Activated CD4-positive, alpha-beta memory T cell treated with anti-CD3 and anti-CD28 coated beads for 36 hours (primary cell): ENCODE measurements at regions not wholly inside any gene's neighbourhood (a gene's known extent, or its start where the extent isn't known, plus 50 kb on each side); places are given as distances from the start of the nearest gene placed in this dataset.
A peak's percentile ranks its signal among the peaks of the same experiment; 100 is the strongest.
"Not testable (repeated sequence)": the region's sequence is repeated elsewhere in the genome, so short reads cannot be mapped to it uniquely, and the experiment has no call there.

Experiments used
- CTCF ChIA-PET: fragments of 350-600 bp; sonication (Branson Sonifier 250); formaldehyde crosslinking; loops from one replicate; lab custom pipeline; 2021; ENCODE audit warnings: antibody characterized with exemption, inconsistent platforms; lab: Charles Lee
- POLR2A ChIA-PET: fragments of 350-600 bp; sonication (Branson Sonifier 250); formaldehyde crosslinking; loops from one replicate; lab custom pipeline; 2021; ENCODE audit warnings: antibody characterized with exemption; lab: Charles Lee
- DNase-seq: peaks from one replicate; pipeline ENCODE4 v3.0.0-alpha.2; 2020
- H3K27ac Mint-ChIP-seq: one replicate; pipeline ENCODE4 v1.8.0; 2021; ENCODE audit warnings: mixed read lengths
- H3K27me3 Mint-ChIP-seq: one replicate; pipeline ENCODE4 v1.8.0; 2021; ENCODE audit warnings: mixed read lengths
- H3K36me3 Mint-ChIP-seq: one replicate; pipeline ENCODE4 v1.8.0; 2021; ENCODE audit warnings: mixed read lengths
- H3K4me1 Mint-ChIP-seq: one replicate; pipeline ENCODE4 v1.8.0; 2021; ENCODE audit warnings: low read depth, mixed read lengths
- H3K4me3 Mint-ChIP-seq: one replicate; pipeline ENCODE4 v1.8.0; 2021; ENCODE audit warnings: mild to moderate bottlenecking, mixed read lengths
- H3K9me3 Mint-ChIP-seq: one replicate; pipeline ENCODE4 v1.8.0; 2021; ENCODE audit warnings: mixed read lengths
- intact Hi-C: fragments of 100-400 bp; cut with micrococcal nuclease; formaldehyde crosslinking; loops from one replicate; pipeline ENCODE4 v1.15.1; 2023

DNA sequence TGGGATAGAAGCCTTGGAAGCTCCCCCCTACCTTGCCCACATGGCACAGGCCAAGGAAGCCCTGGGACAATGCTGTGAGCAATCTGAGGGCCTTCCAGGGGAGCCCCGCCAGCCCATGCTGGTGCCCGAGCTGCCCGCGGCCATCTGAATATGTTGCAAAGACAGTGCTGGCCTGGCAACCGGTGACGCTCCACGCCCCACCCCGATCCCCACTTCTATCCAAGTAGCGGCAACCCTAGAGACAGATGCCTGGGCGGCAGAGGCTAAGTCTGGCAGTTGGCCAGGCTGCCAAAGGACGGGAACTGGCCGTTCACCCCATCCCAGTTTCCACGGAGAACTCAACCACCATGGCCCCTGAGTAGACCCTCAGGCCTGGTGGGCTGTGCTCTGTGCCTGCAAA, 1214.9 kb downstream of the FOXD4L5 start:
- POLR2A ChIA-PET, H3K4me1 Mint-ChIP-seq, CTCF ChIA-PET, H3K27me3 Mint-ChIP-seq, H3K4me3 Mint-ChIP-seq, DNase-seq, intact Hi-C loops, H3K36me3 Mint-ChIP-seq, H3K27ac Mint-ChIP-seq, H3K9me3 Mint-ChIP-seq: not testable (repeated sequence)

DNA sequence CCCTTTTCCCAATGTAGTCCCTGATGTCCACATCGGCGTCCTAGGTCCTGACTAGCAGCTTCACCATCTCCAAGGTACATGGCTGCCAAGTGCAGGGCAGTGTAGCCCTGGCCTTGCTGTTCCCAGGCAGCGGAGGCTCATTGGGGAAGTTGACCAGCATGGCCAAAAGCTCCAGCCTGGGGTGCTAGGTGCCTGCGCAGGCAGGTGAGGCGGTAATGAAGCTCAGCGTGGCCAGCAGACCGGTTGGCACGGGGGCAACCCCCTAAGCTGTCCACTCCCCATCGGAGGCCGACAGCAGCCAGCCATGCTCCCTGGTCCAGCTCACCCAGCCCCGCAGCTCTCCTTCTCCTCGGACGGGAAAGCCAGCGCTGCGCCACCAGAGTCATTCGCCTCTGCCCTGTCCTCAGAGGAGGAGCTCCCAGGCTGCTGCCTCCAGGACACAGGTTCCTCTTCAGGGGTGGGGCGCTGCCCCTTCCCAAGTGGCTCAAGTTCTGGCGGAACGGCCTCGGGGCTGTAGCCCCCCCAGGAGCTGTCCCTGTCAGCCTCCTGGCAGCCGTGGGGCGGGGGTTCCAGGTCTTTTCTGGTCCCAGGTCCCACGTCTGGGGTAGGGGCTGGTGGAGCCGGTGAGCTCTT, 1218.2 kb downstream of the FOXD4L5 start:
- Mint-ChIP-seq H3K36me3 (peaks cover 1% of the 10 kb centered on the region), H3K27me3 (no peaks in the 10 kb centered on the region), H3K4me3 (no peak overlapping the region), H3K4me1 (no peaks in the 10 kb centered on the region), H3K9me3 (peaks cover 6% of the 10 kb centered on the region), H3K27ac (no peak overlapping the region)
- ChIA-PET CTCF (no interaction called here), POLR2A (no interaction called here)
- intact Hi-C loops: no loop called here
- DNase-seq: no peak

DNA sequence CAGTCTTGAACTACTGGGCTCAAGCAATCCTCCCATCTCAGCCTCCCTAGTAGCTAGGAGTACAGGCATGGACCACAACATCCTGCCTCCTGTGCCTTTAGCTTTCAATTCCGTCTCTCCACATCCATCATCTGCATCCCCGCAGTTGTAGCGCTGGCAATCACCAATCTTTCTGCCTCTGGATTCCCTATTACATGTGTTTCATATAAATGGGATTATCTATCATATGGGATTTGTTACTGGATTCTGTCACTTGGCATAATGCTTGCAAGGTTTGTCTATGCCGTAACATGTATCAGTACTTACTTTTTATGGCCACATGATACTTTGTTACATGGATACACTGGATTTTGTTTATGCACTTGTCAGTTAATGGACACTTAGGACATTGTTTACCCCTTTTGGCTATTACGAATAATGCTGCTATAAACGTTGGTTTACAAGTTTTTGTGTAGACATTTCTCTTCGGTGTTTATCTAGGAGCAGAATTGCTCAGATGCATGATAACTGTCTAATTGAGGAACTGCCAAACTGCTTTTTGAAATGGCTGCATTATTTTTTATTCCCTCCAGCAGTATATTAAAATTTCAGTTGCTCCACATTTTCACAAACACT, 1223.9 kb downstream of the FOXD4L5 start:
- ChIA-PET CTCF (no interaction called here), POLR2A (no interaction called here)
- peaks cover 2% of the 10 kb centered on the region for H3K9me3 Mint-ChIP-seq
- no peak for DNase-seq
- H3K4me1 Mint-ChIP-seq: no peaks in the 10 kb centered on the region
- H3K27ac Mint-ChIP-seq: no peak overlapping the region
- peaks cover 1% of the 10 kb centered on the region for H3K36me3 Mint-ChIP-seq
- no peak overlapping the region for H3K4me3 Mint-ChIP-seq
- intact Hi-C loops: no loop called here
- no peaks in the 10 kb centered on the region for H3K27me3 Mint-ChIP-seq

DNA sequence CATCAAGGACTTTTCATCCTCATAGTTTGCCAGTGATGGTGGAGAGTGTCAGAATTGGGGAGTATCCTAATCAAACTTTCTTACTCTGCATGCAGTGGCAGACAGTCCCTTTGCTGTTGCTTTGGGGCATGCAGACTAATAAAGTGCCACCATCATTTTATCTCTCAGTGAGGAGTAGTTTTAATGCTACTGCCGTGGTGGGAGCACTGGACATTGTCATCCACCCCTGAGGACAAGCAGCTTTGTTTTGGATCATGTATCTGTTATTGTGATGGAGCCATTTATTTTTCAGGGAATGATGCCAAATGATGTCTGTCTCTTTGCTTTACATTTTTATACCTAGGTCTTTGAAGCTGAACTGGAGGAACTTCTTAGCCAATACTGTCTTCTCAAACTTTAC, 1226.9 kb downstream of the FOXD4L5 start:
- H3K4me3 Mint-ChIP-seq, POLR2A ChIA-PET, H3K9me3 Mint-ChIP-seq, H3K27me3 Mint-ChIP-seq, CTCF ChIA-PET, intact Hi-C loops, H3K4me1 Mint-ChIP-seq, H3K36me3 Mint-ChIP-seq, H3K27ac Mint-ChIP-seq, DNase-seq: not testable (repeated sequence)

DNA sequence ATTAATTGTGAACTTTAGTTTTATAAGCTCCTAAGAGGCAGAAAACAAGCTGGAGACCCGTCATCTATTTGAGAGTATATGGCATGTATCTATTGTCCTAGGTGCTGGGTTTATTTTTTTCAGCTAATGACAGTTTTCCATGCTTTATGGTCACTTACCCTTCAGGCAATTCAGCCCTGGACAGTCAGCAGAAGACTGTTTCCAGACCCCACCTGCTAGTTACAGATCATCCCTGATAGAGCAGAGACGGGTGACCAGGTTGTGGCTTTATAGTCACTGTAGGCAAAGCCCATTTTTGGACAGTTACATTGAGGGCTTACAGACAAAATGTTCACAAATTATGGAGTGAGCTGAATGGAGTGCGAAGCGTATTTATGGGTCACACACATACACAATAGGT, 1227.5 kb downstream of the FOXD4L5 start:
- H3K4me3 Mint-ChIP-seq: no peak overlapping the region
- no peak for DNase-seq
- POLR2A ChIA-PET: no interaction called here
- H3K9me3 Mint-ChIP-seq: peaks cover 2% of the 10 kb centered on the region
- H3K36me3 Mint-ChIP-seq: no peaks in the 10 kb centered on the region
- H3K27ac Mint-ChIP-seq: no peak overlapping the region
- intact Hi-C loops: no loop called here
- no peaks in the 10 kb centered on the region for H3K27me3 Mint-ChIP-seq
- H3K4me1 Mint-ChIP-seq: no peaks in the 10 kb centered on the region
- CTCF ChIA-PET: no interaction called here

DNA sequence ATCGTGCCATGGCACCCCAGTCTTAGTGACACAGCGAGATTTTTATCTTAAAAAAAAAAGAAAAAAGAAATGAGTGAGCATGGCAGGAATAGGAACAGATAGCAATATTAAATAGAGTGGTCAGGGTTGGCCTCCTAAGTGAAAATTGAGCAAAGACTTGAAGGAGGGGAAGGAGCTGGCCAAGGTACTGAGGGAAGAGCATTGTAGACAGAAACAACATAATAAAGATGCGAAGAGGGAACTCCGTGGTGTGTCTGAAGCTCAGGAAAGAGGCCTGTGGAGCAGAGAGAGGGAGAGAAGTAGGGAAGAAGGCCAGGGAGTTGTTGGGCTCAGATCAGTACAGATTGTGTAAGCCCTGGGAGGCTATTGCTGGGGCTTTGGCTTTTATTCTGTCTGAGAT, 1256.1 kb downstream of the FOXD4L5 start:
- H3K36me3 Mint-ChIP-seq, POLR2A ChIA-PET, H3K27me3 Mint-ChIP-seq, H3K4me1 Mint-ChIP-seq, H3K9me3 Mint-ChIP-seq, H3K27ac Mint-ChIP-seq, H3K4me3 Mint-ChIP-seq, intact Hi-C loops, DNase-seq, CTCF ChIA-PET: not testable (repeated sequence)

DNA sequence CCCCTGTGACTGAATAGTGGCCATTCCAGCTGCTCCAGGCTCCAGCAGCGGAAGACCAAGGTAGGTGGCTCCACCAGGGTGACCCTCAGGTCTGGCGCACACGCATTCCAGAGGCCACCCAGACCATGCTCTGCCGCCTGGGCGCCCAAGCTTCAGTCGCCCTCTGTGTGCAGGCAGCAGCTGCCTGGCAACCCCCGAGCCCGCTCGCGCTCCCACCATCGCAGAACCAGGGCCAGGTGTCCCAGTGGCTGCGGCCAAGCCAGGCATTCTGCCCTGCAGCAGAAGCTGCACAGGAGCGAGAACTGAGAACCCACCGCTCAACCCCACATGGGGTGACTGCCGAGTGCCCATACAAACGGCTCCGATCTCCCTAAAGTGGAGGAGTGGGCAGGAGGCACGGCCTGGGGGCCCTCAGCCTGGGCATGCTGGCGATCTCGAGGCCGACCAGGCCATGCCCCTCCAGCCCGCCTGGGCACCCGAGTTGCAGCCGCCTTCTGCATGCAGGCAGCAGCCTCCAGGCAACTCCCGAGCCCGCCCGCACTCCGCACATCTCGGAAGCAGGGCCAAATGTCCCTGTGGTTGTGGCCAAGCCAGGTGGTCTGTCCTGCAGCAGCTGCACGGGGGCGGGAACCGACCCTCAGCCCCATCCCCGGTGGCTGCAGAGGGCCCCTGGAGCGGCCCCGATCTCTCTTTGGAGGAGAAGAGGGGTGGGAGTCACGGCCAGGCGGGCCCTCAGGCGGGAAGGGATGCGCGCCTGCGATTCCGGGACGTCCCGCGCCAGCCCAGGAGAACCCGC, 1264.1 kb downstream of the FOXD4L5 start:
- intact Hi-C loops, H3K4me1 Mint-ChIP-seq, POLR2A ChIA-PET, H3K27me3 Mint-ChIP-seq, H3K9me3 Mint-ChIP-seq, CTCF ChIA-PET, H3K4me3 Mint-ChIP-seq, H3K36me3 Mint-ChIP-seq, DNase-seq, H3K27ac Mint-ChIP-seq: not testable (repeated sequence)

DNA sequence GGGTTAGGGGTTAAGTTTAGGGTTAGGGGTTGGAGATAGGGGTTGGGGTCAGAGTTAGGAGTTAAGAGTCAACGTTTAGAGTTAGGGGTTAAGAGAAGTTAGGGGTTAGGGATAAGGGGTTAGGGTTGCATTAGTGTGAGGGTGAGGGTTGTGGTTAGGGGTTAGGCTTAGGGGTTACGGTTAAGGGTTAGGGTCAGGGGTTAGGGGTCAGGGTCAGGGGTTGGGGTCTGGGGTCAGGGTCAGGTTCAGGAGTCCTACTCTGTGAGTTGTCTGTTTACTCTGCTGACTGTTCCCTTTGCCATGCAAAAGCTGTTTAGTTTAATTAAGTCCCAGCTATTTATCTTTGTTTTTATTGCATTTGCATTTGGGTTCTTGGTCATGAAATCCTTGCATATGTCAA, 1267.3 kb downstream of the FOXD4L5 start:
- POLR2A ChIA-PET, DNase-seq, H3K9me3 Mint-ChIP-seq, H3K4me1 Mint-ChIP-seq, H3K36me3 Mint-ChIP-seq, H3K4me3 Mint-ChIP-seq, intact Hi-C loops, H3K27me3 Mint-ChIP-seq, CTCF ChIA-PET, H3K27ac Mint-ChIP-seq: not testable (repeated sequence)

DNA sequence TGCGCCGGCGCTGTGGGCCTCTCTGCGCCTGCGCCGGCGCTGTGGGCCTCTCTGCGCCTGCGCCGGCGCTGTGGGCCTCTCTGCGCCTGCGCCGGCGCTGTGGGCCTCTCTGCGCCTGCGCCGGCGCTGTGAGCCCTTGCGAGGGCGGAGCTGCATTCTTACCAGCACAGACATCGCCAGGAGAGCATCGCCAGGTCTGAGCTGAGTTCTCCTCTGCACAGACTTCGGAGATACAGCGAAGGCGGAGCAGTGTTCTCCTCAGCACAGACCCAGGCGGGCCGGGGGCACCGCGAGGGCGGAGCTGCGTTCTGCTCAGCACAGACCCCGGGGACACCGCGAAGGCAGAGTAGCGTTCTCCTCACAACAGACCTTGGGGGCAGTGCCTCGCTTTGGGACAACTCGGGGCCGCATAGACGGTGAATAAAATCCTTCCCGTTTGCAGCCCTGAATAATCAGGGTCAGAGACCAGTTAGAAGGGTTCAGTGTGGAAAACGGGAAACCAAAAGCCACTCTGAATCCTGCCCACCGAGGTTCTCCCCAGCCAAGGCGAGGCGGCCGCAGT, 1268.1 kb downstream of the FOXD4L5 start:
- CTCF ChIA-PET, H3K36me3 Mint-ChIP-seq, H3K4me1 Mint-ChIP-seq, H3K9me3 Mint-ChIP-seq, DNase-seq, H3K27me3 Mint-ChIP-seq, intact Hi-C loops, POLR2A ChIA-PET, H3K27ac Mint-ChIP-seq: not testable (repeated sequence)
- H3K4me3 Mint-ChIP-seq: peak overlapping the region; percentile 51

DNA sequence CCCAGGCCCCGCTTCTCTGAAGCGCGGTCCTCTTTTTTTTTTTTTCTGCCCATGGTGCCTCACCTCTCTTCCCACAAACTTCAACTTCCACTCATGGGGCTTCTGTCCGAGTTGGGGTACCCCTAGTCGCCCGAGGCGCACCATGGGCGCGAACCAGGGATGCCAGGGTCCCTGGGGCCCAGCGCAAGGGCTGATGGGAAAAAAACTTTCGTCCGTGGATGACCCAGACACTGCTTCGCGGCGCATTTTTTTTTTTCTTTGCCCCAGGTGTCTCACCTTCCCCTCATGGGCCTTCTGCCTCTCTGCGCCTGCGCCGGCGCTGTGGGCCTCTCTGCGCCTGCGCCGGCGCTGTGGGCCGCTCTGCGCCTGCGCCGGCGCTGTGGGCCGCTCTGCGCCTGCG, 1268.8 kb downstream of the FOXD4L5 start:
- H3K27me3 Mint-ChIP-seq, H3K36me3 Mint-ChIP-seq, CTCF ChIA-PET, intact Hi-C loops, H3K27ac Mint-ChIP-seq, H3K4me1 Mint-ChIP-seq, H3K9me3 Mint-ChIP-seq, DNase-seq, POLR2A ChIA-PET: not testable (repeated sequence)
- H3K4me3 Mint-ChIP-seq: peak overlapping the region; percentile 35

DNA sequence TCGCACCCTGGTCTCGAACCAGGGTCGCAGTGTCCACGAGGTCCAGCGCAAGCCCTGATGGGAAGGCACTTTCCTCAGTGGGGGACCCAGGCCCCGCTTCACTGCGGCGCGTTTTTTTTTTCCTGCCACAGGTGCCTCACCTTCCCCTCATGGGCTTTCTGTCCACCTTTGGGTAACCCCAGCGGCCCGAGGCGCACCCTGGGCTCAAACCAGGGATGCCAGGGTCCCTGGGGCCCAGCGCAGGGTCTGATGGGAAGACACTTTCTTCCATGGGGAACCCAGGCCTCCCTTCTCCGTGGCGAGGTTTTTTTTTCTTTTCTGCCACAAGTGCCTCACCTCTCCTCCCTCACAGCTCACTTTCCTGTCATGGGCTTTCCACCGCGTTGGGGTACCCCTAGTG, 1269.9 kb downstream of the FOXD4L5 start:
- intact Hi-C loops: no loop called here
- H3K4me3 Mint-ChIP-seq: no peak overlapping the region

DNA sequence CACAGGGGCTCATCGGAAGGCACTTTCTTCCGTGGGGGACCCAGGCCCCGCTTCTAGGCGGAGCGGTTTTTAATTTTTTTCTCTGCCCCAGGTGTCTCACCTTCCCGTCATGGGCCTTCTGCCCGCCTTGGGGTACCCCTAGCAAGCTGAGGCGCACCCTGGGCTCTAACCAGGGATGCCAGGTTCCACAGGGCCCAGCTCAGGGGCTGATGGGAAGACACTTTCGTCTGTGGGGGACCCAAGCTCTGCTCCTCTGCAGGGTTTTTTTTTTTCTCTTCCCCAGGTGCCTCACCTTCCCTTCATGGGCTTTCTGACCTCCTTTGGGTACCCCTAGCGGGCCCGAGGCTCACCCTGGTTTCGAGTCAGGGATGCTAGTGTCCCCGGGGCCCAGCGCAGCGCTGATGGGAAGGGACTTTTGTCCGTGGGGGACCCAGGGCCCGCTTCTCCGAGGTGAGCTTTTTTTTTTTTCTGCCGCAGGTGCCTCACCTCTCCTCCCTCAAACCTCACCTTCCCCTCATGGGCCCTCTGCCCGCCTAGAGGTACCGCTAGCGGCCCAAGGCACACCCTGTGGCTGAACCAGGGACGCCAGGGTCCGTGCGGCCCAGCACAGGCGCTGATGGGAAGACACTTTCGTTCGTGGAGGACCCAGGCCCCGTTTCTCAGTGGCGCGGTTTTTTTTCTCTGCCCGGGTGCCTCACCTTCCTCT, 1270.5 kb downstream of the FOXD4L5 start:
- intact Hi-C loops, POLR2A ChIA-PET, H3K9me3 Mint-ChIP-seq, H3K27ac Mint-ChIP-seq, CTCF ChIA-PET, H3K4me3 Mint-ChIP-seq, DNase-seq, H3K36me3 Mint-ChIP-seq, H3K27me3 Mint-ChIP-seq, H3K4me1 Mint-ChIP-seq: not testable (repeated sequence)

More for the DNA sequence above, 1269.9 kb downstream of the FOXD4L5 start:
- H3K9me3 Mint-ChIP-seq: peaks cover 3% of the 10 kb centered on the region
- no peak for DNase-seq
- ChIA-PET CTCF (no interaction called here), POLR2A (no interaction called here)
- H3K27ac Mint-ChIP-seq: no peak overlapping the region
- no peaks in the 10 kb centered on the region for H3K27me3 Mint-ChIP-seq
- H3K4me1 Mint-ChIP-seq: no peaks in the 10 kb centered on the region
- H3K36me3 Mint-ChIP-seq: no peaks in the 10 kb centered on the region
